H1 (cell line): ENCODE measurements at regions not wholly inside any gene's neighbourhood (a gene's known extent, or its start where the extent isn't known, plus 50 kb on each side); places are given as distances from the start of the nearest gene placed in this dataset.

Experiments
- CTCF ChIA-PET: fragments of 300-600 bp; sonication (Branson Sonifier 250); formaldehyde crosslinking; loops from one replicate; lab custom pipeline; 2021; ENCODE audit not compliant: partially characterized antibody; lab: Charles Lee
- POLR2A ChIA-PET: fragments of 300-600 bp; sonication (Branson Sonifier 250); formaldehyde crosslinking; loops from one replicate; lab custom pipeline; 2021; ENCODE audit warnings: inconsistent platforms; ENCODE audit not compliant: partially characterized antibody; lab: Charles Lee
- DNase-seq, 2 experiments: peaks; one replicate each; pipeline versions ENCODE4 v3.0.0 to v3.0.0-alpha.2; 2010 to 2022; ENCODE audit warnings: low spot score in 2 of 2, low read depth in 1 of 2, mixed read lengths in 1 of 2
- FAIRE-seq: peaks from 2 replicates; lab custom pipeline; 2011; peaks lifted over from hg19 to GRCh38; lab: Jason Lieb, UNC
- H2AFZ ChIP-seq: 2 replicates; pipeline ENCODE4 v1.8.1; 2012; ENCODE audit warnings: low read length, inconsistent platforms
- H2AK5ac ChIP-seq: 2 replicates; pipeline ENCODE4 v1.6.1; 2013; ENCODE audit warnings: low read depth, low read length
- H2BK120ac ChIP-seq: replicated peaks from 2 replicates; pipeline ENCODE3; 2013; ENCODE audit warnings: low read depth, low read length, inconsistent platforms
- H2BK12ac ChIP-seq: 2 replicates; pipeline ENCODE4 v1.6.1; 2013; ENCODE audit warnings: low read depth, low read length
- H2BK15ac ChIP-seq: 2 replicates; pipeline ENCODE4 v1.6.1; 2013; ENCODE audit warnings: low read length
- H2BK20ac ChIP-seq: 2 replicates; pipeline ENCODE4 v1.6.1; 2013; ENCODE audit warnings: low read length
- H2BK5ac ChIP-seq: 2 replicates; pipeline ENCODE4 v1.6.1; 2013; ENCODE audit warnings: low read depth, low read length
- H3K14ac ChIP-seq: 2 replicates; pipeline ENCODE4 v1.6.1; 2013; ENCODE audit warnings: inconsistent platforms; ENCODE audit not compliant: insufficient read length
- H3K18ac ChIP-seq: 2 replicates; pipeline ENCODE4 v1.6.1; 2013; ENCODE audit warnings: low read length; ENCODE audit errors: extremely low read depth
- H3K23ac ChIP-seq: 2 replicates; pipeline ENCODE4 v1.6.1; 2013; ENCODE audit warnings: inconsistent platforms; ENCODE audit not compliant: insufficient read length
- H3K23me2 ChIP-seq: 2 replicates; pipeline ENCODE4 v1.6.1; 2013; ENCODE audit warnings: low read depth, low read length
- H3K27ac ChIP-seq: 2 replicates; pipeline ENCODE4 v1.6.1; 2011; ENCODE audit warnings: low read depth, low read length, inconsistent platforms
- H3K27me3 ChIP-seq, 4 experiments: replicated peaks in 1 of 4; 1 replicate in 1 of 4; 2 replicates in 3 of 4; pipeline versions ENCODE4 v1.6.1 to v1.8.1; 2011 to 2013; ENCODE audit warnings: low read length in 3 of 4, mild to moderate bottlenecking in 3 of 4, inconsistent platforms in 2 of 4, mixed read lengths in 2 of 4, moderate library complexity in 1 of 4; ENCODE audit not compliant: control insufficient read depth in 3 of 4, insufficient read depth in 3 of 4; ENCODE audit errors: extremely low read depth in 1 of 4
- H3K36me3 ChIP-seq, 4 experiments: 2 replicates each; pipeline versions ENCODE4 v1.6.1 to v1.8.1; 2011 to 2013; ENCODE audit warnings: mild to moderate bottlenecking in 4 of 4, low read length in 3 of 4, moderate library complexity in 2 of 4, control low read depth in 1 of 4, inconsistent platforms in 1 of 4; ENCODE audit not compliant: insufficient read depth in 4 of 4, control insufficient read depth in 2 of 4
- H3K4ac ChIP-seq: replicated peaks from 2 replicates; pipeline ENCODE3; 2013; ENCODE audit warnings: low read length, low read depth, mixed read lengths, inconsistent platforms; ENCODE audit not compliant: insufficient read length
- H3K4me1 ChIP-seq, 4 experiments: replicated peaks in 1 of 4; 1 replicate in 1 of 4; 2 replicates in 3 of 4; pipeline versions ENCODE4 v1.6.1 to v1.8.1; 2011 to 2013; ENCODE audit warnings: low read length in 3 of 4, inconsistent platforms in 2 of 4, mixed read lengths in 1 of 4; ENCODE audit not compliant: insufficient read depth in 4 of 4, control insufficient read depth in 3 of 4
- H3K4me2 ChIP-seq, 2 experiments: 2 replicates each; pipeline versions ENCODE4 v1.6.1 to v1.8.1; 2011 to 2013; ENCODE audit warnings: low read depth in 2 of 2, low read length in 2 of 2, control low read depth in 1 of 2, inconsistent platforms in 1 of 2, mild to moderate bottlenecking in 1 of 2; ENCODE audit not compliant: insufficient read depth in 1 of 2
- H3K4me3 ChIP-seq, 4 experiments: fragments of 200-600, 300-600 bp in 1 of 4; sonication (generic), shearing (Covaris generic), sonication (Bioruptor Twin) in 1 of 4; 2 replicates each; pipeline versions ENCODE4 v1.5.1 to v1.8.1; 2011 to 2016; ENCODE audit warnings: low read length in 4 of 4, low read depth in 3 of 4, control low read depth in 2 of 4, inconsistent platforms in 2 of 4, mild to moderate bottlenecking in 2 of 4, mixed read lengths in 1 of 4, moderate library complexity in 1 of 4; ENCODE audit not compliant: insufficient read depth in 2 of 4; ENCODE audit errors: extremely low read depth in 1 of 4
- H3K56ac ChIP-seq: replicated peaks from 2 replicates; pipeline ENCODE3; 2013; ENCODE audit warnings: low read depth, mild to moderate bottlenecking, mixed read lengths, low read length, inconsistent platforms; ENCODE audit not compliant: insufficient read length
- H3K79me1 ChIP-seq: 2 replicates; pipeline ENCODE4 v1.6.1; 2013; ENCODE audit warnings: low read depth, low read length, control low read depth
- H3K79me2 ChIP-seq, 2 experiments: 2 replicates each; pipeline versions ENCODE4 v1.6.1 to v1.8.1; 2012 to 2013; ENCODE audit warnings: low read length in 2 of 2, mild to moderate bottlenecking in 2 of 2, inconsistent platforms in 1 of 2; ENCODE audit not compliant: insufficient read depth in 2 of 2, control insufficient read depth in 1 of 2
- H3K9ac ChIP-seq, 4 experiments: replicated peaks in 1 of 4; 1 replicate in 1 of 4; 2 replicates in 3 of 4; pipeline versions ENCODE4 v1.6.1 to v1.8.1; 2011 to 2013; ENCODE audit warnings: low read depth in 3 of 4, low read length in 3 of 4, control low read depth in 2 of 4, mild to moderate bottlenecking in 2 of 4, moderate library complexity in 2 of 4, inconsistent platforms in 1 of 4; ENCODE audit errors: extremely low read depth in 1 of 4
- H3K9me3 ChIP-seq, 2 experiments: 2 replicates each; pipeline versions ENCODE4 v1.6.1 to v1.8.1; 2012 to 2013; ENCODE audit warnings: mild to moderate bottlenecking in 2 of 2, moderate library complexity in 2 of 2, control low read depth in 1 of 2, inconsistent platforms in 1 of 2, low read depth in 1 of 2, low read length in 1 of 2, mixed read lengths in 1 of 2; ENCODE audit not compliant: insufficient read depth in 2 of 2
- H4K20me1 ChIP-seq, 2 experiments: replicated peaks in 1 of 2; 2 replicates each; pipeline versions ENCODE3 to v1.8.1; 2011 to 2013; ENCODE audit warnings: inconsistent platforms in 2 of 2, low read length in 2 of 2, mild to moderate bottlenecking in 1 of 2; ENCODE audit not compliant: insufficient read depth in 2 of 2, control insufficient read depth in 1 of 2
- H4K5ac ChIP-seq: 2 replicates; pipeline ENCODE4 v1.6.1; 2013; ENCODE audit warnings: low read length, low read depth, mixed read lengths, inconsistent platforms; ENCODE audit not compliant: insufficient read length
- H4K8ac ChIP-seq: 2 replicates; pipeline ENCODE4 v1.8.0; 2013; ENCODE audit warnings: mild to moderate bottlenecking, moderate library complexity, low read length, inconsistent platforms; ENCODE audit not compliant: insufficient read depth; ENCODE audit errors: extremely low read depth
- H4K91ac ChIP-seq: replicated peaks from 2 replicates; pipeline ENCODE3; 2013; ENCODE audit warnings: low read length, mixed read lengths, inconsistent platforms; ENCODE audit not compliant: insufficient read length
- RNF2 ChIP-seq: fragments of 200-900, 300-1000 bp; sonication (generic); IDR thresholded peaks from 2 replicates; pipeline ENCODE4 v1.7.1; 2016; ENCODE audit warnings: borderline replicate concordance, low read depth, mild to moderate bottlenecking, antibody characterized with exemption, low read length; ENCODE audit not compliant: poor library complexity, severe bottlenecking; ENCODE audit errors: missing control alignments
- USF2 ChIP-seq: IDR thresholded peaks from 2 replicates; pipeline ENCODE4 v1.6.1; 2011; ENCODE audit warnings: low read length, improper control_type of control experiment
- WGBS, 2 experiments: shearing (Covaris generic) in 1 of 2; methylation state at CpG; one replicate each; pipeline versions ENCODE4 v1.1.6 to v1.1.7; 2013 to 2015; ENCODE audit warnings: low lambda C conversion rate in 2 of 2, mixed read lengths in 2 of 2, inconsistent platforms in 1 of 2, low coverage in 1 of 2, missing lambda C conversion rate in 1 of 2; ENCODE audit not compliant: insufficient replicate concordance in 2 of 2, insufficient coverage in 1 of 2, insufficient read length in 1 of 2; ENCODE audit errors: extremely low coverage in 1 of 2, missing lambda C conversion rate in 1 of 2; 5-methylcytosine and 5-hydroxymethylcytosine counted together

- POLR2A ChIA-PET: no interaction called here
- Histone ChIP-seq H3K4ac (no peak overlapping the region), H4K20me1 (no peaks in the 10 kb centered on the region), H3K4me1 (0 out of 7 replicates have a peak, but pooled peaks cover 0 to 3% (median 0%) of the 10 kb centered on the region in 4 experiments), H3K56ac (no peak overlapping the region), H2BK15ac (no peak overlapping the region), H3K14ac (no peak overlapping the region), H2BK20ac (no peak overlapping the region), H2BK120ac (no peak overlapping the region), H3K9me3 (no peaks in the 10 kb centered on the region), H3K23me2 (no peaks in the 10 kb centered on the region), H3K79me1 (no peaks in the 10 kb centered on the region), H3K4me2 (no peak overlapping the region), H2BK5ac (no peak overlapping the region), H4K8ac (no peak overlapping the region), H3K23ac (no peak overlapping the region), H3K9ac (no peak overlapping the region), H4K91ac (no peak overlapping the region), H3K36me3 (no peaks in the 10 kb centered on the region), H4K5ac (no peak overlapping the region), H3K4me3 (no peak overlapping the region), H3K27ac (no peak overlapping the region), H2BK12ac (no peak overlapping the region), H2AFZ (no peak overlapping the region), H3K18ac (no peak overlapping the region), H3K79me2 (no peaks in the 10 kb centered on the region), H3K27me3 (no peaks in the 10 kb centered on the region; a peak in 1 of 7 replicates), H2AK5ac (no peak overlapping the region)
- TF ChIP-seq RNF2 (no peak), USF2 (no peak)
- DNase-seq (no peak), FAIRE-seq (no peak)
- 91% methylated on average over 10 of the region's 10 CpGs; no CpG with 5 or more reads in 1 of the 2 experiments for WGBS, 2 experiments
- CTCF ChIA-PET: interaction anchor here (1.0 kb wide), 1 partner anchor 11 kb away, joined by 4 read pairs; no protein-coding TSS in a partner anchor
These were observed 155.1 kb upstream of the SOX4 start for GRCh38 chr6:21438237-21438985.
